Activated CD4-positive, alpha-beta memory T cell treated with anti-CD3 and anti-CD28 coated beads, Interleukin-2, amount 10 ng/mL, durations not matched to agents 7 days and 5 days (primary cell): ENCODE measurements at regions not wholly inside any gene's neighbourhood (a gene's known extent, or its start where the extent isn't known, plus 50 kb on each side); places are given as distances from the start of the nearest gene placed in this dataset.
"Not testable (repeated sequence)": the region's sequence is repeated elsewhere in the genome, so short reads cannot be mapped to it uniquely, and the experiment has no call there.

ENCODE experiments used
- CTCF ChIA-PET: fragments of 350-600 bp; sonication (Branson Sonifier 250); formaldehyde crosslinking; loops from one replicate; lab custom pipeline; 2021; ENCODE audit warnings: antibody characterized with exemption, inconsistent platforms; lab: Charles Lee
- POLR2A ChIA-PET: fragments of 350-600 bp; sonication (Branson Sonifier 250); formaldehyde crosslinking; loops from one replicate; lab custom pipeline; 2021; ENCODE audit warnings: antibody characterized with exemption; lab: Charles Lee
- DNase-seq: peaks from one replicate; pipeline ENCODE4 v3.0.0-alpha.2; 2020
- H3K27ac Mint-ChIP-seq: one replicate; pipeline ENCODE4 v1.8.0; 2021; ENCODE audit warnings: mild to moderate bottlenecking, mixed read lengths
- H3K27me3 Mint-ChIP-seq: one replicate; pipeline ENCODE4 v1.8.0; 2021; ENCODE audit warnings: mixed read lengths
- H3K36me3 Mint-ChIP-seq: one replicate; pipeline ENCODE4 v1.8.0; 2021; ENCODE audit warnings: low read depth, mixed read lengths
- H3K4me1 Mint-ChIP-seq: one replicate; pipeline ENCODE4 v1.8.0; 2021; ENCODE audit warnings: mixed read lengths
- H3K4me3 Mint-ChIP-seq: one replicate; pipeline ENCODE4 v1.8.0; 2021; ENCODE audit warnings: mild to moderate bottlenecking, mixed read lengths
- H3K9me3 Mint-ChIP-seq: one replicate; pipeline ENCODE4 v1.8.0; 2021; ENCODE audit warnings: mixed read lengths

GRCh38 chr18:38751211-38751610, 1185.6 kb upstream of the CELF4 start:
- Mint-ChIP-seq H3K4me3 (no peak overlapping the region), H3K36me3 (no peaks in the 10 kb centered on the region), H3K9me3 (no peaks in the 10 kb centered on the region), H3K4me1 (no peaks in the 10 kb centered on the region), H3K27ac (no peak overlapping the region), H3K27me3 (no peaks in the 10 kb centered on the region)
- ChIA-PET POLR2A (no interaction called here), CTCF (no interaction called here)
- no peak for DNase-seq

GRCh38 chr18:38750751-38751150, 1185.2 kb upstream of the CELF4 start:
- ChIA-PET POLR2A (no interaction called here), CTCF (no interaction called here)
- no peak overlapping the region for H3K4me3 Mint-ChIP-seq

GRCh38 chr18:38747153-38747552, 1181.6 kb upstream of the CELF4 start:
- no peak overlapping the region for H3K4me3 Mint-ChIP-seq
- H3K4me1 Mint-ChIP-seq, result no peaks in the 10 kb centered on the region
- peaks cover under 1% of the 10 kb centered on the region for H3K9me3 Mint-ChIP-seq
- ChIA-PET CTCF (no interaction called here), POLR2A (no interaction called here)
- no peaks in the 10 kb centered on the region for H3K36me3 Mint-ChIP-seq
- no peak for DNase-seq
- H3K27me3 Mint-ChIP-seq, result no peaks in the 10 kb centered on the region
- H3K27ac Mint-ChIP-seq, result no peak overlapping the region

More at GRCh38 chr18:38750751-38751150, 1185.2 kb upstream of the CELF4 start:
- no peak overlapping the region for H3K27ac Mint-ChIP-seq
- no peaks in the 10 kb centered on the region for H3K36me3 Mint-ChIP-seq
- DNase-seq, result no peak
- H3K27me3 Mint-ChIP-seq, result no peaks in the 10 kb centered on the region
- no peaks in the 10 kb centered on the region for H3K9me3 Mint-ChIP-seq
- no peaks in the 10 kb centered on the region for H3K4me1 Mint-ChIP-seq

- peaks cover 13% of the 10 kb centered on the region for H3K9me3 Mint-ChIP-seq
- H3K27ac Mint-ChIP-seq, H3K4me3 Mint-ChIP-seq, H3K4me1 Mint-ChIP-seq, CTCF ChIA-PET, H3K36me3 Mint-ChIP-seq, POLR2A ChIA-PET, H3K27me3 Mint-ChIP-seq, DNase-seq: not testable (repeated sequence)
These were observed 1154.6 kb upstream of the CELF4 start for GRCh38 chr18:38720181-38720580.

- Mint-ChIP-seq H3K4me3 (no peak overlapping the region), H3K4me1 (no peaks in the 10 kb centered on the region), H3K27me3 (no peaks in the 10 kb centered on the region), H3K9me3 (peaks cover 13% of the 10 kb centered on the region), H3K27ac (no peak overlapping the region), H3K36me3 (no peaks in the 10 kb centered on the region)
- ChIA-PET POLR2A (no interaction called here), CTCF (no interaction called here)
- no peak for DNase-seq
These were observed 1152.8 kb upstream of the CELF4 start for GRCh38 chr18:38718365-38718901.

- DNase-seq, result no peak
- Mint-ChIP-seq H3K36me3 (no peaks in the 10 kb centered on the region), H3K27ac (no peak overlapping the region), H3K9me3 (peaks cover 5% of the 10 kb centered on the region), H3K4me3 (no peak overlapping the region), H3K27me3 (no peaks in the 10 kb centered on the region), H3K4me1 (no peaks in the 10 kb centered on the region)
- ChIA-PET POLR2A (no interaction called here), CTCF (no interaction called here)
These were observed 1143.5 kb upstream of the CELF4 start for GRCh38 chr18:38709122-38709521.

GRCh38 chr18:38706373-38706772, 1140.8 kb upstream of the CELF4 start:
- no peak overlapping the region for H3K4me3 Mint-ChIP-seq
- CTCF ChIA-PET, result no interaction called here
- no peaks in the 10 kb centered on the region for H3K27me3 Mint-ChIP-seq
- H3K27ac Mint-ChIP-seq, result no peak overlapping the region
- no peak for DNase-seq
- H3K4me1 Mint-ChIP-seq, result no peaks in the 10 kb centered on the region
- no peaks in the 10 kb centered on the region for H3K36me3 Mint-ChIP-seq
- POLR2A ChIA-PET, result no interaction called here
- H3K9me3 Mint-ChIP-seq, result peaks cover 9% of the 10 kb centered on the region

- Mint-ChIP-seq H3K4me3 (no peak overlapping the region), H3K27ac (no peak overlapping the region), H3K4me1 (no peaks in the 10 kb centered on the region), H3K36me3 (no peaks in the 10 kb centered on the region), H3K27me3 (no peaks in the 10 kb centered on the region), H3K9me3 (peaks cover 2% of the 10 kb centered on the region)
- CTCF ChIA-PET, result no interaction called here
- POLR2A ChIA-PET, result no interaction called here
- no peak for DNase-seq
These were observed 1132.5 kb upstream of the CELF4 start for GRCh38 chr18:38698088-38698487.

GRCh38 chr18:38695559-38696280, 1130.1 kb upstream of the CELF4 start:
- Mint-ChIP-seq H3K27me3 (no peaks in the 10 kb centered on the region), H3K27ac (no peak overlapping the region), H3K4me3 (no peak overlapping the region), H3K4me1 (no peaks in the 10 kb centered on the region), H3K9me3 (peaks cover 6% of the 10 kb centered on the region), H3K36me3 (no peaks in the 10 kb centered on the region)
- POLR2A ChIA-PET, result no interaction called here
- no peak for DNase-seq
- CTCF ChIA-PET, result no interaction called here

GRCh38 chr18:38693104-38693503, 1127.5 kb upstream of the CELF4 start:
- H3K4me3 Mint-ChIP-seq, result no peak overlapping the region
- no peak for DNase-seq
- POLR2A ChIA-PET, result no interaction called here

GRCh38 chr18:38690626-38691025, 1125.0 kb upstream of the CELF4 start:
- CTCF ChIA-PET, result no interaction called here
- peaks cover 3% of the 10 kb centered on the region for H3K9me3 Mint-ChIP-seq
- H3K4me1 Mint-ChIP-seq, result no peaks in the 10 kb centered on the region
- no peaks in the 10 kb centered on the region for H3K27me3 Mint-ChIP-seq
- no peaks in the 10 kb centered on the region for H3K36me3 Mint-ChIP-seq
- no peak for DNase-seq
- POLR2A ChIA-PET, result no interaction called here
- H3K4me3 Mint-ChIP-seq, result no peak overlapping the region
- H3K27ac Mint-ChIP-seq, result no peak overlapping the region

More at GRCh38 chr18:38693104-38693503, 1127.5 kb upstream of the CELF4 start:
- H3K27me3 Mint-ChIP-seq, result no peaks in the 10 kb centered on the region
- H3K9me3 Mint-ChIP-seq, result peaks cover 6% of the 10 kb centered on the region
- H3K36me3 Mint-ChIP-seq, result no peaks in the 10 kb centered on the region
- CTCF ChIA-PET, result no interaction called here
- no peaks in the 10 kb centered on the region for H3K4me1 Mint-ChIP-seq
- no peak overlapping the region for H3K27ac Mint-ChIP-seq

GRCh38 chr18:38688416-38688815, 1122.8 kb upstream of the CELF4 start:
- CTCF ChIA-PET, result no interaction called here
- no peak overlapping the region for H3K27ac Mint-ChIP-seq
- no peak overlapping the region for H3K4me3 Mint-ChIP-seq
- no peak for DNase-seq
- H3K27me3 Mint-ChIP-seq, result no peaks in the 10 kb centered on the region
- H3K9me3 Mint-ChIP-seq, result peaks cover 3% of the 10 kb centered on the region
- POLR2A ChIA-PET, result no interaction called here
- H3K4me1 Mint-ChIP-seq, result no peaks in the 10 kb centered on the region
- no peaks in the 10 kb centered on the region for H3K36me3 Mint-ChIP-seq

- Mint-ChIP-seq H3K27ac (no peak overlapping the region), H3K9me3 (peaks cover 7% of the 10 kb centered on the region), H3K36me3 (no peaks in the 10 kb centered on the region), H3K4me3 (no peak overlapping the region), H3K27me3 (no peaks in the 10 kb centered on the region), H3K4me1 (no peaks in the 10 kb centered on the region)
- CTCF ChIA-PET, result no interaction called here
- POLR2A ChIA-PET, result no interaction called here
- DNase-seq, result no peak
These were observed 1104.9 kb upstream of the CELF4 start for GRCh38 chr18:38670486-38670885.

GRCh38 chr18:38664929-38665328, 1099.3 kb upstream of the CELF4 start:
- no peak for DNase-seq

More at GRCh38 chr18:38664929-38665328, 1099.3 kb upstream of the CELF4 start:
- Mint-ChIP-seq H3K9me3 (peaks cover 5% of the 10 kb centered on the region), H3K36me3 (no peaks in the 10 kb centered on the region), H3K4me1 (no peaks in the 10 kb centered on the region), H3K4me3 (no peak overlapping the region), H3K27me3 (no peaks in the 10 kb centered on the region), H3K27ac (no peak overlapping the region)
- CTCF ChIA-PET, result no interaction called here
- POLR2A ChIA-PET, result no interaction called here
